HG02763 (cell line): ENCODE measurements at regions not wholly inside any gene's neighbourhood (a gene's known extent, or its start where the extent isn't known, plus 50 kb on each side); places are given as distances from the start of the nearest gene placed in this dataset.

Experiments used
- ATAC-seq: cut with Tn5 transposase; IDR thresholded peaks from one replicate; pipeline ENCODE4 v1.9.1; 2021; ENCODE audit warnings: mild to moderate bottlenecking, moderate library complexity; ENCODE audit not compliant: unreplicated experiment

GRCh38 chr2:8484502-8485283 lies 197.2 kb upstream of the ID2 start:
- no peak for ATAC-seq

GRCh38 chr2:8485736-8486135 lies 196.1 kb upstream of the ID2 start:
- ATAC-seq, result no peak

GRCh38 chr2:8486141-8486540 lies 195.7 kb upstream of the ID2 start:
- ATAC-seq, result no peak

GRCh38 chr2:8487461-8487932 lies 194.4 kb upstream of the ID2 start:
- peak; percentile 23 for ATAC-seq

GRCh38 chr2:8488001-8488738 lies 193.7 kb upstream of the ID2 start:
- peak; percentile 66 for ATAC-seq

GRCh38 chr2:8489221-8489620 lies 192.6 kb upstream of the ID2 start:
- ATAC-seq, result no peak

- ATAC-seq, result no peak
These were observed 192.1 kb upstream of the ID2 start for GRCh38 chr2:8489751-8490150.

GRCh38 chr2:8490166-8490721 lies 191.6 kb upstream of the ID2 start:
- no peak for ATAC-seq

GRCh38 chr2:8491296-8492027 lies 190.4 kb upstream of the ID2 start:
- ATAC-seq, result no peak

- ATAC-seq, result no peak
These were observed 187.7 kb upstream of the ID2 start for GRCh38 chr2:8494151-8494550.

- no peak for ATAC-seq
These were observed 187.3 kb upstream of the ID2 start for GRCh38 chr2:8494589-8494988.

- ATAC-seq, result no peak
These were observed 186.5 kb upstream of the ID2 start for GRCh38 chr2:8495189-8495989.

GRCh38 chr2:8496079-8496478 lies 185.8 kb upstream of the ID2 start:
- ATAC-seq, result no peak

- no peak for ATAC-seq
These were observed 185.2 kb upstream of the ID2 start for GRCh38 chr2:8496617-8497016.

- no peak for ATAC-seq
These were observed 182.9 kb upstream of the ID2 start for GRCh38 chr2:8498994-8499393.

- no peak for ATAC-seq
These were observed 181.5 kb upstream of the ID2 start for GRCh38 chr2:8500124-8501054.

GRCh38 chr2:8501061-8501720 lies 180.7 kb upstream of the ID2 start:
- ATAC-seq, result no peak

- no peak for ATAC-seq
These were observed 179.5 kb upstream of the ID2 start for GRCh38 chr2:8502316-8502715.
